ENCODE measurements at regions not wholly inside any gene's neighbourhood (a gene's known extent, or its start where the extent isn't known, plus 50 kb on each side); places are given as distances from the start of the nearest gene placed in this dataset.

DNA sequence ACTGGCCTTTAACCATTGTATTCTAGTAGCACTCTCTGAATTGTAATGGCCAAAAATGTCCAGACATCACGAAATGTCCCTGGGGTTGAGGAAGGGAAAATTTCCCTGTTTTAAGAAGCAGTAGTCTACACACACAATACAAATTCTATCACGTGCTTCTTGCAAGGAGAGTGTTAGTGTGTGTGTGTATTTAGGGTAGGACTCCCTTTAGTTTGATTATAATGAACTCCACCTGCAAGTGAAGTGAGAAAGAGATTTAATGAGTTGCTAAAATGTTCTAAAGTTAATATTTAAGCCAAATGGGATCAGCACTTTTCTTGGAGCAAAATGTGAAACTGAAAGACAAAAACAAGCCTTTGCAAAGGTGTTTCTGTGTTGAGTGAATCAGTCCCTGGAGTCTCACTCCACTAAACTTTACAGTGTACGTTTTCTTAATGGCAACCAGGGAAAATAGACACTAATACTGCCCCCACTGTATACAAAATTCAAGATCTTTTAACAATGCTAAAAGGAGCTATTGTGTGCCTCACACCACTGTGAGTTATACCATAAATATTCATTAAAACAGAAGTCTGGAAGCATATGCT is 590.3 kb upstream of the TENM4 start:
- DNase-seq (ENCODE audit: low read depth in 1 of 2, low spot score in 2 of 2) = no peak
- Histone ChIP-seq H4K8ac (ENCODE audit: extremely low read depth, insufficient read depth, low read length) (no peak overlapping the region), H3K14ac (ENCODE audit: insufficient read length) (no peak overlapping the region), H2BK120ac (replicated peaks; ENCODE audit: low read depth, low read length) (no peak overlapping the region), H3K56ac (replicated peaks; ENCODE audit: insufficient read length, low read depth, low read length) (no peak overlapping the region), H2BK15ac (ENCODE audit: low read length) (no peak overlapping the region), H4K5ac (ENCODE audit: insufficient read length, low read depth, low read length) (no peak overlapping the region), H3K9me3 (ENCODE audit: insufficient read depth in 2 of 2, low read depth in 1 of 2, low read length in 1 of 2) (no peaks in the 10 kb centered on the region), H4K20me1 (replicated peaks in 1 of 2; ENCODE audit: control insufficient read depth in 1 of 2, insufficient read depth in 2 of 2, low read length in 2 of 2) (no peaks in the 10 kb centered on the region), H2BK5ac (ENCODE audit: low read depth, low read length) (no peak overlapping the region), H3K79me1 (ENCODE audit: low read depth, low read length) (no peaks in the 10 kb centered on the region), H3K79me2 (ENCODE audit: control insufficient read depth in 1 of 2, insufficient read depth in 2 of 2, low read length in 2 of 2) (no peaks in the 10 kb centered on the region), H3K18ac (ENCODE audit: extremely low read depth, low read length) (no peak overlapping the region), H2BK12ac (ENCODE audit: low read depth, low read length) (no peak overlapping the region), H4K91ac (replicated peaks; ENCODE audit: insufficient read length, low read length) (no peak overlapping the region), H3K23ac (ENCODE audit: insufficient read length) (no peak overlapping the region), H2AK5ac (ENCODE audit: low read depth, low read length) (no peak overlapping the region), H2AFZ (ENCODE audit: low read length) (0 out of 2 replicates have a peak overlapping the region, but pooled peaks have one; percentile 63), H3K36me3 (ENCODE audit: control insufficient read depth in 2 of 4, insufficient read depth in 4 of 4, low read length in 3 of 4) (no peaks in the 10 kb centered on the region), H3K27ac (ENCODE audit: low read depth, low read length) (no peak overlapping the region), H3K4me3 (ENCODE audit: extremely low read depth in 1 of 4, insufficient read depth in 2 of 4, low read depth in 3 of 4, low read length in 4 of 4) (no peak overlapping the region), H3K27me3 (replicated peaks in 1 of 4; ENCODE audit: control insufficient read depth in 3 of 4, extremely low read depth in 1 of 4, insufficient read depth in 3 of 4, low read length in 3 of 4) (no peaks in the 10 kb centered on the region), H3K4ac (replicated peaks; ENCODE audit: insufficient read length, low read depth, low read length) (no peak overlapping the region), H3K9ac (replicated peaks in 1 of 4; ENCODE audit: extremely low read depth in 1 of 4, low read depth in 3 of 4, low read length in 3 of 4) (no peak overlapping the region), H3K23me2 (ENCODE audit: low read depth, low read length) (no peaks in the 10 kb centered on the region), H2BK20ac (ENCODE audit: low read length) (no peak overlapping the region), H3K4me1 (replicated peaks in 1 of 4; ENCODE audit: control insufficient read depth in 3 of 4, insufficient read depth in 4 of 4, low read length in 3 of 4) (no peaks in the 10 kb centered on the region), H3K4me2 (ENCODE audit: insufficient read depth in 1 of 2, low read depth in 2 of 2, low read length in 2 of 2) (no peak overlapping the region)
- FAIRE-seq = no peak
- ChIA-PET POLR2A (ENCODE audit: partially characterized antibody) (no interaction called here), CTCF (ENCODE audit: partially characterized antibody) (no interaction called here)
- 83% methylated on average over 3 of the region's 3 CpGs; no CpG with 5 or more reads in 1 of the 2 experiments for WGBS, 2 experiments (ENCODE audit: extremely low coverage in 1 of 2, insufficient coverage in 1 of 2, insufficient read length in 1 of 2, insufficient replicate concordance in 2 of 2, low coverage in 1 of 2, low lambda C conversion rate in 2 of 2, missing lambda C conversion rate in 1 of 2)
- TF ChIP-seq RNF2 (IDR thresholded peaks at IDR 0.05; ENCODE audit: borderline replicate concordance, low read depth, low read length, missing control alignments, poor library complexity, severe bottlenecking) (no peak), BRCA1 (IDR thresholded peaks at IDR 0.05; ENCODE audit: low read depth, low read length) (no peak)

Data from H1 (cell line).